Esophagus squamous epithelium (tissue), 4 donors: ENCODE measurements at regions not wholly inside any gene's neighbourhood (a gene's known extent, or its start where the extent isn't known, plus 50 kb on each side); places are given as distances from the start of the nearest gene placed in this dataset.

Experiments
- CTCF ChIP-seq, 6 experiments: fragments of 450-650 bp in 4 of 6; fragments of 200-600 bp in 2 of 6; sonication (generic) in 2 of 6; IDR thresholded peaks; one replicate each; pipeline ENCODE4 v1.5.1; 2016 to 2019; ENCODE audit warnings: antibody characterized with exemption in 6 of 6, mild to moderate bottlenecking in 4 of 6, moderate library complexity in 4 of 6
- POLR2A ChIP-seq, 4 donors: fragments of 450-650 bp; IDR thresholded peaks; one replicate each; pipeline ENCODE4 v1.6.1; 2017; ENCODE audit warnings: antibody characterized with exemption in 4 of 4, mild to moderate bottlenecking in 4 of 4, moderate library complexity in 3 of 4

- no peak for TF ChIP-seq CTCF (IDR thresholded peaks at IDR 0.05)
- TF ChIP-seq POLR2A (IDR thresholded peaks at IDR 0.05) = no peak
Observed at GRCh38 chr13:106426909-106427308, 108.6 kb downstream of the EFNB2 start.
